Erythroblast (primary cell): ENCODE measurements at regions not wholly inside any gene's neighbourhood (a gene's known extent, or its start where the extent isn't known, plus 50 kb on each side); places are given as distances from the start of the nearest gene placed in this dataset.

Experiments used
- GATA1 ChIP-seq: IDR thresholded peaks from 2 replicates; pipeline ENCODE4 v1.6.1; 2011; ENCODE audit warnings: low read depth, mild to moderate bottlenecking, control low read depth, low read length, moderate library complexity
- POLR2A ChIP-seq: IDR thresholded peaks from 2 replicates; pipeline ENCODE4 v1.6.1; 2011; ENCODE audit warnings: mild to moderate bottlenecking, low read length

- TF ChIP-seq POLR2A (no peak), GATA1 (no peak)
Observed at GRCh38 chr2:239498576-239498975, 97.8 kb upstream of the HDAC4 start.
